ENCODE measurements at regions not wholly inside any gene's neighbourhood (a gene's known extent, or its start where the extent isn't known, plus 50 kb on each side); places are given as distances from the start of the nearest gene placed in this dataset.

- DNase-seq (ENCODE audit: low read depth) = no peak
Observed at GRCh38 chr18:43882358-43883055, 605.2 kb upstream of the SYT4 start.

DNA sequence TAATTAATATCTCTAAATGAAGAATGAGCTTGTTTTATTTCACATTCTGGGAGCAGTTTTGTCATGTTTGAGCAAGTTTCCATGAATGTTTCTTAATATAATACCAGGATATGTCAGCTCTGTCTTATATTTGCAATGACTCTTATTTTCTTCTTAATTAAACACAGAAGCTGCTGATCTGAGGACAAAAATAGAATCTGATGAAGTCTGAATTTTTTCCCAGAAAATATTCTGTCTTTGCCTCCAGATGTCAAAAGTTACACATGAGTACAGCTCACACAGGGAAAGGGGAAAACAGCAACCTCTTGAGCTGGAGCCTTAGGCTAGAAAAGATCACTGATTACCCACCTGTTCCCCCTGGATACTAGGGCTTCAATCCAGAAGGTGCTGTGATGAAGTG is 606.6 kb upstream of the SYT4 start:
- no peak for DNase-seq (ENCODE audit: low read depth)

- DNase-seq (ENCODE audit: low read depth) = no peak
Observed at GRCh38 chr18:43886341-43886740, 609.1 kb upstream of the SYT4 start.

- no peak for DNase-seq (ENCODE audit: low read depth)
Observed at GRCh38 chr18:43887491-43887890, 610.2 kb upstream of the SYT4 start.

GRCh38 chr18:43888598-43888997 is 611.3 kb upstream of the SYT4 start:
- peak; percentile 61 for DNase-seq (ENCODE audit: low read depth)

- DNase-seq (ENCODE audit: low read depth) = peak; percentile 92
Observed at GRCh38 chr18:43893001-43893637, 615.8 kb upstream of the SYT4 start.

DNA sequence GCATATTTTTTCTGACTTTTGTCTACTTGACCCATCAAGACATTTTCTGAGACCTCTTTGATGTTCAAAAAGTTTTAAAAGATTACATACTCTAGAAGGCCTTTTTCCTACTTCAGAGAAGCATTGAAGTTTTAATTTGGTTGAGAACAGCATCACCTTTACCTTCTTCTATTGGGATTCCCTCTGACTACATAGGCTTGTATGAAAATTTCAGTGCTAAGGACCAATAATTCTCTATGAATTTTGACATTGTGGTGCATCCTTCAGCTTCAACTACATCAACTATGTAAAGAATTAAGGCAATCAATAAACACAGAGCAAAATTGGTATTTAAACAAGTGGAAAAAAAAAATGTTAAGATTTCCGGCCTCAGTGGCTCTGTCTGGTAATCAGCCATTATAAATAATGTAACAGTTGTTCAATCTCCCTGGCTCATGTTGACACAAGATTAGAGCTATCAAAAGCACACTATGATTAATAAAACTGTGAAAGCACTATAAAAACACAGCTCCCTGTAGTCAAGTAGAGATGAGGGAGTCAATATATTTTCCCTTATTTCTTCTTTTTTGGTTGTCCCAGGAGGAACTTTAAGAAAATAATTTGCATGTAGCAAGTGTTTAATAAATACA is 627.0 kb upstream of the SYT4 start:
- DNase-seq (ENCODE audit: low read depth) = no peak

GRCh38 chr18:43914018-43914417 is 636.7 kb upstream of the SYT4 start:
- no peak for DNase-seq (ENCODE audit: low read depth)

GRCh38 chr18:43916984-43917383 is 639.7 kb upstream of the SYT4 start:
- no peak for DNase-seq (ENCODE audit: low read depth)

DNA sequence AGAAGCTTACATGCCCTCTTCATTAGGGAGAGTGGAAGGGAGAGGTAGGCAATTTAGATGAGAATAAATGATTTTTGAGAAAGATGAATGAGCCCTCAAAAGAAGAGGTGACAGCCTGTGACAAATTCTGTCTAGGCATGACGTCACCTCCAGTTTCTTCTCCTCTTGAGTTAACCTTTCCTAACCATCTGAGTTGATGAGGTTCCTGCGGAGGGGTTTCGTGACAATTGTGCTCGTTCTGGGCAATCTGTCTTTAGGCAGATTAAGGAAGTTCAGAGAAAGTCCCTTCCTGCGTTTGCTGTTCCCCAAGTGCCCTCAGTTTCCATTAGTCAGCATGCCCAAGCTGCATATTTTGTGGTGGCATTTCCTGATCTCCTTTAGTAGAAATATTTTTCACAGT is 640.2 kb upstream of the SYT4 start:
- DNase-seq (ENCODE audit: low read depth) = no peak

- DNase-seq (ENCODE audit: low read depth) = peak; percentile 11
Observed at GRCh38 chr18:43919551-43919950, 642.3 kb upstream of the SYT4 start.

- DNase-seq (ENCODE audit: low read depth) = peak; percentile 37
Observed at GRCh38 chr18:43931439-43931838, 654.1 kb upstream of the SYT4 start.

DNA sequence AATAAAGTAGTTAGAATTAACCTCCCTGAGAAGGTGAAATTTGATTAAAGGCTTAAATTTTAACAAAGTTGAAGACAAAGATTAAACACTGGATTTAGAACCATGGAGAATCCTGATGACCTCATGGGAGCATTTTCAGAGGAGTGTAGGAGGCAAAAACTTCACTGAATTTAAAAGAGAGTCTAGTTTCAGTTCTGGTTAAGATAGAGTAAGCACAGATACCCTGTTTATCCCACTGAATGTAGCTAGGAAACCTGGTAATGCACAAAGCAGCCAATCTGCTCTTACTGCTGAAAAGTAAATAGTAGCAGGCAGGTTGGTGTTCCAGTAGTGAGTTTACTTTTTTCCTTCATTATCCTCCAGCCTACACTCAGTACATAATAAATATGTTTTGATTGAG is 654.9 kb upstream of the SYT4 start:
- DNase-seq (ENCODE audit: low read depth) = no peak

GRCh38 chr18:43933177-43933576 is 655.9 kb upstream of the SYT4 start:
- DNase-seq (ENCODE audit: low read depth) = no peak

GRCh38 chr18:43934322-43934721 is 657.0 kb upstream of the SYT4 start:
- DNase-seq (ENCODE audit: low read depth) = no peak

DNA sequence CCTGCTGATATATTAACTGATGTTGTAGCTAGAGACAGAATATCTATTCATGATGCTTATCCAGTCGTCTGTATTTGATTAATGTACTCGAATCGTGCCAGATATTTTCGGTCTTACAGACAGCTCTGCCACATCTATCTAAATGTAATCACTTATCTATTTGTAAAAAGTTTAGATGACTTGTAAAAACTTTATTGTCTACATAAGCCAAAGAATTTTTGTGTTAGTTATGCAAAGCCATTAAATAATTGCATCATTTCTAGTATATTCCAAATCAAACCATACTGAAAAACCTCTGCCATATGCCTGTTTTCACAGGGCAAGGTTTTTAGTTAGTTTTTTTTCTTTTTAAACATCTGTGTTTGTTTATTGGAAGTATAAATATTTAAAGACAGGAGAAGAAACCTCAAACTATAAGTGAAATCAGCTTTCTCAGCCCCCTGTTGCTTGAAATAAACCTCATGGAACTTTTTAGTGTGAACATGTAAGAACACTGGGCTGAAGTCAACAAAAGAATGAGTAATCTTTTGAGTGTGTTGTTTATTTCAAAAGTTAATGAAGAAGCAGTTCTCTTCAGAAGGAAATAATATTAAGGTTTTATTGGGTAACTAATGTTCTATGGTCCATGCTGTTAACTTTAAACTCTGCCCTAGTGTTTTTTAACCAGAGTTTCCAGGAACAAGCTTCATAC is 657.6 kb upstream of the SYT4 start:
- peak; percentile 71 for DNase-seq (ENCODE audit: low read depth)

DNA sequence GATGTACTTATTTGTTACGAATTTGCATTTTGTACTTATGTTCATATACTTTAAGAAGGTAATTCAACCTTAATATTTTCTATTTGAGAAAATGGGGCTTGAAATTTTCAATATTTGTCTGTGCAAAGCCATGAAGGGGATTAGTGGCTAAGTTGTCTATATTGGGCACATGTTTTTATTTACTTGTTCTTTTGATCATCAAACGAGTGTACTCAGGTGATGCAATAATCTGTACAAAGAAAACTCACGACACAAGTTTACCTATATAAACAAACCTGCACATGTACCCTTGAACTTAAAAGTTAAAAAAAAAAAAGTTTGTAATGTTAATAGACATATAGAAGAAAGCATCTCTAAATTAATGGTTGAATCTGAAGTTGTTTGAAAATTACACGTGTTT is 658.9 kb upstream of the SYT4 start:
- no peak for DNase-seq (ENCODE audit: low read depth)

- DNase-seq (ENCODE audit: low read depth) = no peak
Observed at GRCh38 chr18:43949291-43949690, 672.0 kb upstream of the SYT4 start.

GRCh38 chr18:43950062-43950461 is 672.8 kb upstream of the SYT4 start:
- no peak for DNase-seq (ENCODE audit: low read depth)

- DNase-seq (ENCODE audit: low read depth) = no peak
Observed at GRCh38 chr18:43952398-43952797, 675.1 kb upstream of the SYT4 start.

DNA sequence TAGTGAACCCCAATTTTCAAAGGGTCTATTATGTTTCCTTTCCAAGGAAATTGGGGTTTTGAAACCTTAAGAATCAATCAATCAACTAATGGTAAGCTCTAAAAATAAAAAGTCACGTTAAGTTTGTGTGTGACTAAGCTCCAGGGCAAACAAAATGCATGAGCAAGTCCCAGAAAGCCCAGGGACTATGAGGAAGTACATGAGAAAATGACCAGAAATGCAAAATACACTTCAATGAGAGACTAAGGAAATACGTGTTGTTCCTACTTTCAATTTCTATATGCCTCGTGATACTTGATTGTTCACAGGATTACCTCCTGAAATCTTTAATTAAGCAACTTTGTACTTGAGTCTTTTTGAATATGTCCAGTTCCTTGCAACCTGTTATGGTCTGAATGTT is 684.4 kb upstream of the SYT4 start:
- DNase-seq (ENCODE audit: low read depth) = no peak

DNA sequence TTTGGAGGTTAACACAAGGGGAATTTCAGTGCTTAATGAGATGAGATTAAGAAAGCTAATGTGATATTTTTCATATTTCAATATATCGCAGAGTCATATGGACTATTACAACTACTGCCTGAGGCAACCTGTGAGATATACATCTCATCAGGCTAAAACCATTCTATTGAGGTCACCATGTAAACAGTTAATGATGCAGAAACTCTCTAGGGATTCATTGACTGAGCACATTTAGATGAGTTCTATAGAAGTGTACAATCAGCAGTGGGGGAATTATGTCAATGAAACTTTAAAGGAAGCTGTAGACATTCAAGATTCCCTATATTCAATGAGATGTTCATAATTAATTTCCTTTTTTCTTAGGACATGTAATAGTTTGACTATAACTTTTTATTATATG is 687.4 kb upstream of the SYT4 start:
- no peak for DNase-seq (ENCODE audit: low read depth)

- peak; percentile 44 for DNase-seq (ENCODE audit: low read depth)
Observed at GRCh38 chr18:43965691-43966090, 688.4 kb upstream of the SYT4 start.
